Prostate gland (tissue), 2 donors: ENCODE measurements at regions not wholly inside any gene's neighbourhood (a gene's known extent, or its start where the extent isn't known, plus 50 kb on each side); places are given as distances from the start of the nearest gene placed in this dataset.

Source experiments
- DNase-seq: peaks from one replicate; pipeline ENCODE4 v3.0.0-alpha.2; 2019; ENCODE audit warnings: low spot score
- H3K27ac ChIP-seq, 2 donors: fragments of 200-600 bp; sonication (generic); 2 replicates each; pipeline ENCODE4 v1.5.1; 2017 to 2019
- H3K27me3 ChIP-seq: fragments of 200-600 bp; sonication (generic); replicated peaks from 2 replicates; pipeline ENCODE4 v1.5.1; 2019; ENCODE audit not compliant: insufficient read depth
- H3K36me3 ChIP-seq, 2 donors: fragments of 200-600 bp; sonication (generic); 1 replicate in 1 of 2; 2 replicates in 1 of 2; pipeline versions ENCODE4 v1.5.1 to v1.8.1; 2017 to 2019
- H3K4me1 ChIP-seq: fragments of 200-600 bp; sonication (generic); replicated peaks from 2 replicates; pipeline ENCODE4 v1.5.1; 2019
- H3K4me3 ChIP-seq, 2 donors: fragments of 200-600 bp; sonication (generic); 2 replicates each; pipeline ENCODE4 v1.5.1; 2017 to 2019
- H3K9me3 ChIP-seq: fragments of 200-600 bp; sonication (generic); 2 replicates; pipeline ENCODE4 v1.5.1; 2017
- POLR2A ChIP-seq: fragments of 450-650 bp; IDR thresholded peaks from one replicate; pipeline ENCODE4 v1.6.1; 2016; ENCODE audit warnings: antibody characterized with exemption, mild to moderate bottlenecking
- POLR2AphosphoS5 ChIP-seq: sonication (generic); formaldehyde crosslinking; IDR thresholded peaks from one replicate; pipeline ENCODE4 v1.6.1; 2017; ENCODE audit warnings: antibody characterized with exemption
- WGBS: methylation state at CpG from one replicate; pipeline ENCODE4 v1.1.5; 2018; 5-methylcytosine and 5-hydroxymethylcytosine counted together
- intact Hi-C: fragments of 100-400 bp; cut with DNase I; formaldehyde crosslinking; loops from one replicate; pipeline ENCODE4 v1.14.2; 2022
- TF ChIP-seq, protein P1 (sequence below), 4 experiments: fragments of 200-600 bp in 2 of 4; fragments of 450-650 bp in 2 of 4; sonication (generic) in 2 of 4; IDR thresholded peaks; 1 replicate in 3 of 4; 2 replicates in 1 of 4; pipeline ENCODE4 v1.5.1; 2016 to 2019; ENCODE audit warnings: antibody characterized with exemption in 4 of 4, mild to moderate bottlenecking in 2 of 4, moderate library complexity in 2 of 4

DNA sequence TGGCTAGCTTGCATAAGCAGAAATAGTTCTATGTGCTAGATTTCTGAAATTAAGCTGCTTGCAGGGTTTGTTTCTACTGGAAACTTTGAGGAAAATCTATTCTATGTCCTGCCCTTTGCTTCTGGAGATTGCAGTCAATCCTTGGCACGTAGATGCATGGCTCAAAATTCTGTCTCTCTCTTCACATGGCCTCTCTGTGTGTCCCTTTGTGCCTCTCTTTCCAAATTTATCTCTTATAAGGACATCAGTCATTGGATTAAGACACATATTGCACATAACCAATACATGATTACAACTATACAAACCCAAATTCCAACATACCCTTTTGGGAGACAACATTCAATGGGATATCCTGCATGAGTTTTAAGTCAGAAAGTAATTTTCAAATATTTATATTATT is 744.3 kb upstream of the CTNND2 start:
- 65% methylated on average over 1 of the region's 1 CpG for WGBS
- H3K4me3 ChIP-seq, result no peak overlapping the region
- no peak for TF ChIP-seq POLR2AphosphoS5
- TF ChIP-seq, protein P1, sequence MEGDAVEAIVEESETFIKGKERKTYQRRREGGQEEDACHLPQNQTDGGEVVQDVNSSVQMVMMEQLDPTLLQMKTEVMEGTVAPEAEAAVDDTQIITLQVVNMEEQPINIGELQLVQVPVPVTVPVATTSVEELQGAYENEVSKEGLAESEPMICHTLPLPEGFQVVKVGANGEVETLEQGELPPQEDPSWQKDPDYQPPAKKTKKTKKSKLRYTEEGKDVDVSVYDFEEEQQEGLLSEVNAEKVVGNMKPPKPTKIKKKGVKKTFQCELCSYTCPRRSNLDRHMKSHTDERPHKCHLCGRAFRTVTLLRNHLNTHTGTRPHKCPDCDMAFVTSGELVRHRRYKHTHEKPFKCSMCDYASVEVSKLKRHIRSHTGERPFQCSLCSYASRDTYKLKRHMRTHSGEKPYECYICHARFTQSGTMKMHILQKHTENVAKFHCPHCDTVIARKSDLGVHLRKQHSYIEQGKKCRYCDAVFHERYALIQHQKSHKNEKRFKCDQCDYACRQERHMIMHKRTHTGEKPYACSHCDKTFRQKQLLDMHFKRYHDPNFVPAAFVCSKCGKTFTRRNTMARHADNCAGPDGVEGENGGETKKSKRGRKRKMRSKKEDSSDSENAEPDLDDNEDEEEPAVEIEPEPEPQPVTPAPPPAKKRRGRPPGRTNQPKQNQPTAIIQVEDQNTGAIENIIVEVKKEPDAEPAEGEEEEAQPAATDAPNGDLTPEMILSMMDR (IDR thresholded peaks at IDR 0.05), result no peak
- TF ChIP-seq POLR2A, result no peak

GRCh38 chr5:12647613-12648012 is 743.4 kb upstream of the CTNND2 start:
- WGBS, result 90% methylated on average over 4 of the region's 4 CpGs
- intact Hi-C loops, result no loop called here
- no peaks in the 10 kb centered on the region for H3K4me1 ChIP-seq

More for the DNA sequence above, 744.3 kb upstream of the CTNND2 start:
- no peak for DNase-seq
- no peak overlapping the region for H3K27ac ChIP-seq
- H3K36me3 ChIP-seq, result no peaks in the 10 kb centered on the region
- H3K27me3 ChIP-seq, result no peaks in the 10 kb centered on the region
- H3K4me1 ChIP-seq, result no peaks in the 10 kb centered on the region
- H3K9me3 ChIP-seq, result no peaks in the 10 kb centered on the region
- intact Hi-C loops, result no loop called here

GRCh38 chr5:12645582-12645981 is 741.3 kb upstream of the CTNND2 start:
- TF ChIP-seq POLR2A (no peak), POLR2AphosphoS5 (no peak)
- TF ChIP-seq, protein P1 (IDR thresholded peaks at IDR 0.05), result no peak
- intact Hi-C loops, result no loop called here
- H3K4me3 ChIP-seq, result no peak overlapping the region

More at GRCh38 chr5:12647613-12648012, 743.4 kb upstream of the CTNND2 start:
- TF ChIP-seq POLR2A (no peak), POLR2AphosphoS5 (no peak)
- TF ChIP-seq, protein P1 (IDR thresholded peaks at IDR 0.05), result no peak
- Histone ChIP-seq H3K27ac (no peak overlapping the region), H3K4me3 (no peak overlapping the region), H3K9me3 (no peaks in the 10 kb centered on the region), H3K27me3 (no peaks in the 10 kb centered on the region), H3K36me3 (no peaks in the 10 kb centered on the region)
- no peak for DNase-seq

DNA sequence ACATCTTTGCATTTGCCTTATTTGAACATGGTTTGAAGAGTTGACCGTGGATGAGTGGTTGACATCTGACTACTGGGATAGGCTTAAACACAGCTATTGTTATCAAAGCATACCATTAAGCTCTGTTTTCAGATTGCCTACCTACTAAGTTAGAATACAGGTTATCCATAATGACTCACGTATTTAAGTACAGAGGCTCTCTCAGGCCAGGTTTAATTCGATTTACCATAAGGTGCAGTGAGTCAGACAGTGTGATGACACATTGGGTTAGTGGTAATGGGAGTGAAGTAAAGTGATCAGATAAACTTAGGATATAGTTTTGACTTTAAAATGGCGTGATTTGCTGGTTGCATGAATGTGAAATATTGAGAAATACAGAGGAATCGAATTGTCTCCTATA is 732.0 kb upstream of the CTNND2 start:
- Histone ChIP-seq H3K27ac (no peak overlapping the region), H3K4me1 (no peaks in the 10 kb centered on the region), H3K36me3 (no peaks in the 10 kb centered on the region), H3K4me3 (no peak overlapping the region), H3K27me3 (no peaks in the 10 kb centered on the region), H3K9me3 (no peaks in the 10 kb centered on the region)
- WGBS, result 85% methylated on average over 5 of the region's 5 CpGs
- TF ChIP-seq, protein P1 (IDR thresholded peaks at IDR 0.05), result no peak
- no peak for TF ChIP-seq POLR2A
- TF ChIP-seq POLR2AphosphoS5, result no peak
- no peak for DNase-seq
- intact Hi-C loops, result no loop called here

More at GRCh38 chr5:12645582-12645981, 741.3 kb upstream of the CTNND2 start:
- no peaks in the 10 kb centered on the region for H3K27me3 ChIP-seq
- H3K9me3 ChIP-seq, result no peaks in the 10 kb centered on the region
- no peaks in the 10 kb centered on the region for H3K4me1 ChIP-seq
- H3K27ac ChIP-seq, result no peak overlapping the region
- H3K36me3 ChIP-seq, result no peaks in the 10 kb centered on the region
- no peak for DNase-seq

DNA sequence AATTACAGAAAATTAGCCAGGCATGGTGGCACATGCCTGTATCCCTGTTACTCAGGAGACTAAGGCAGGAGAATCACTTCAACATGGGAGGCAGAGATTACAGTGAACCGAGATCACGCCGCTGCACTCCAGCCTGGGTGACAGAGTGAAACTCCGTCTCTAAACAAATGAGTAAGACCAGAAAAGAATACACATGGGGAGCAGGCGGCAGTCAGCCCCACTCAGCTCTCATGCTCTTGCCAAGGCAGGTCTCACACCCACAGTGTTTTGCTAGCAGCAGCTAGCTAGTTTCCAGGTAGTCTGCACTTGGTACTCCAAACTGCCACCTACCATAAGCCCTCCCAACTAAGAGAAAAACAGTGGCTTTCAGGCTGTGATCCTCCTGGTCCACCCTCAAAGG is 722.3 kb upstream of the CTNND2 start:
- no peak for DNase-seq
- no peak overlapping the region for H3K27ac ChIP-seq
- no peaks in the 10 kb centered on the region for H3K27me3 ChIP-seq
- H3K4me3 ChIP-seq, result no peak overlapping the region
- 97% methylated on average over 5 of the region's 5 CpGs for WGBS
- H3K36me3 ChIP-seq, result no peaks in the 10 kb centered on the region
- intact Hi-C loops, result no loop called here
- TF ChIP-seq POLR2AphosphoS5 (no peak), POLR2A (no peak)
- TF ChIP-seq, protein P1 (IDR thresholded peaks at IDR 0.05), result no peak
- no peaks in the 10 kb centered on the region for H3K4me1 ChIP-seq
- no peaks in the 10 kb centered on the region for H3K9me3 ChIP-seq
